ENCODE measurements at regions not wholly inside any gene's neighbourhood (a gene's known extent, or its start where the extent isn't known, plus 50 kb on each side); places are given as distances from the start of the nearest gene placed in this dataset.

DNA sequence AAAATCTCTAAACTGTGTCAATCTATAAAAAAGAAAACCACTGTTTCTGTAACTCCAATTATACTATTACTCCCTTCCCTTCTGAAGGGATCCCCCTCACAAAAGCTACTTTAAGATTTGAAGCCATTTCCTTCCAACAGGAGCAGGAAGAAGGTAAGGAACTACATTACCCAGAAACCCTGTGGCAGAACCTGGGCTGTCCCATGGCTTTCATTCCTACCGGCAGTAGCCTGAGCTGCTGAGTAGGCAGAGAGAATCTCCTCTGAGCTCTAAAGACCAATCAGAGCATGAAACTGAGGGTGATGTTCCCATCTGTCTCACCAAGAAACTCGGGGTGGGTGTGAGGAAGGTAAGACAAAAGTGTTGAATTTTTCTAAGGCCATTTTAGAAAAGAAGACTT is 108.0 kb upstream of the LRFN2 start:
- FAIRE-seq, result peak; percentile 37
- no peak overlapping the region; the same call in 1 of the 2 replicates for H2AFZ ChIP-seq (ENCODE audit: low read depth, low read length)
- 0% methylated on average over 2 of the region's 2 CpGs for WGBS (ENCODE audit: insufficient coverage, low coverage, missing lambda C conversion rate)

DNA sequence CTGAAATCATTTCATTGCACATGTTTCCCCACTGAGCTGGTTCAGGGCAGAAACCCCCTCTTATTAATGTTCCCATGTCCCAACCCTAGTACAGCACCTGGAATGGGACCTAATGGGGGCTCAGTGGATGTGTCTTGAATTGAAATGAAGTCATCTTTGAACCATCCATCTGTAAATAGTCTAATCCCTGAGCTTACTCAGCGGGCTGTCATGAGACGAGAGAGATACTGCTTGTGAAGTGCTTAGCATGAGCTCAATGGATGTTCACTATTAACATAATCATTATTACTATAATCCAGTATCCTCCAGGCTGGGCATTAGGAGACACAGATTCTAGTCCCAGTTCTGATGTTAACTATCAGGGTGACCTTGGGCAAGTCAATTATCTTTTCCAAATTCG is 106.6 kb upstream of the LRFN2 start:
- TF ChIP-seq NUFIP1 (IDR thresholded peaks at IDR 0.05; ENCODE audit: partially characterized antibody) (no peak), PYGO2 (tag; IDR thresholded peaks at IDR 0.05) (no peak), LARP7 (IDR thresholded peaks at IDR 0.05) (no peak), PRMT5 (CRISPR knock-in tag; IDR thresholded peaks at IDR 0.05) (no peak), TGIF2 (CRISPR knock-in tag; IDR thresholded peaks at IDR 0.05) (no peak), ELF4 (CRISPR knock-in tag; IDR thresholded peaks at IDR 0.05) (no peak), ZNF121 (CRISPR knock-in tag; conservative IDR thresholded peaks at IDR 0.05) (no peak), ZSCAN29 (IDR thresholded peaks at IDR 0.05) (no peak), TARDBP (IDR thresholded peaks at IDR 0.05) (no peak), NR3C1 (CRISPR knock-in tag; IDR thresholded peaks at IDR 0.05) (no peak), ZC3H11A (IDR thresholded peaks at IDR 0.05; ENCODE audit: low read depth, low read length) (no peak), SREBF1 (IDR thresholded peaks at IDR 0.05; ENCODE audit: borderline replicate concordance, low read depth, low read length) (no peak)
- TF ChIP-seq, protein P1, sequence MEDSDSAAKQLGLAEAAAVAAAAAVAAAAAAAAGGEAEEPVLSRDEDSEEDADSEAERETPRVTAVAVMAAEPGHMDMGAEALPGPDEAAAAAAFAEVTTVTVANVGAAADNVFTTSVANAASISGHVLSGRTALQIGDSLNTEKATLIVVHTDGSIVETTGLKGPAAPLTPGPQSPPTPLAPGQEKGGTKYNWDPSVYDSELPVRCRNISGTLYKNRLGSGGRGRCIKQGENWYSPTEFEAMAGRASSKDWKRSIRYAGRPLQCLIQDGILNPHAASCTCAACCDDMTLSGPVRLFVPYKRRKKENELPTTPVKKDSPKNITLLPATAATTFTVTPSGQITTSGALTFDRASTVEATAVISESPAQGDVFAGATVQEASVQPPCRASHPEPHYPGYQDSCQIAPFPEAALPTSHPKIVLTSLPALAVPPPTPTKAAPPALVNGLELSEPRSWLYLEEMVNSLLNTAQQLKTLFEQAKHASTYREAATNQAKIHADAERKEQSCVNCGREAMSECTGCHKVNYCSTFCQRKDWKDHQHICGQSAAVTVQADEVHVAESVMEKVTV (CRISPR knock-in tag; IDR thresholded peaks at IDR 0.05), result no peak
- ChIA-PET CTCF (ENCODE audit: low intra/inter-chr PET ratio) (no interaction called here), POLR2A (interaction anchor here (0.6 kb wide), 3 partner anchors 581 to 664 kb away, joined by 3 to 4 read pairs (median 3); no protein-coding TSS in a partner anchor)
- Histone ChIP-seq H3K4me2 (ENCODE audit: insufficient read depth, low read length) (no peak overlapping the region), H3K27me3 (ENCODE audit: control insufficient read depth in 2 of 2, insufficient read depth in 2 of 2, low read length in 2 of 2) (peaks cover 5 to 25% of the 10 kb centered on the region in 2 experiments; a peak in 3 of 5 replicates), H3K27ac (ENCODE audit: extremely low read depth, low read depth, low read length) (no peak overlapping the region), H3K9me3 (replicated peaks; ENCODE audit: control insufficient read depth, insufficient read depth, low read depth, low read length) (no peaks in the 10 kb centered on the region), H4K20me1 (replicated peaks; ENCODE audit: control insufficient read depth, insufficient read depth, low read length) (no peaks in the 10 kb centered on the region), H3K9ac (ENCODE audit: insufficient read depth in 1 of 2, low read depth in 2 of 2, low read length in 2 of 2) (no peak overlapping the region), H3K36me3 (ENCODE audit: control insufficient read depth, insufficient read depth, low read length) (no peaks in the 10 kb centered on the region), H3K79me2 (ENCODE audit: control insufficient read depth, insufficient read depth, low read length) (no peaks in the 10 kb centered on the region), H3K4me1 (replicated peaks in 1 of 2; ENCODE audit: control insufficient read depth in 2 of 2, insufficient read depth in 2 of 2, low read length in 2 of 2) (0 out of 5 replicates have a peak, but pooled peaks cover 0 to 3% of the 10 kb centered on the region in 2 experiments), H3K4me3 (no peak overlapping the region), H3K9me1 (ENCODE audit: control insufficient read depth, insufficient read depth, low read length) (no peaks in the 10 kb centered on the region), H2AFZ (ENCODE audit: low read depth, low read length) (no peak overlapping the region)
- FAIRE-seq, result no peak
- in situ Hi-C loops (cut with MboI) (no loop called here), intact Hi-C loops (cut with micrococcal nuclease) (no loop called here)
- 0% methylated on average over 3 of the region's 3 CpGs for WGBS (ENCODE audit: insufficient coverage, low coverage, missing lambda C conversion rate)
- DNase-seq (ENCODE audit: extremely low read depth in 1 of 4, low spot score in 3 of 4), result no peak
- no TSS peak for BruUV-seq (replicated peaks)
- ATAC-seq, result no peak

More for the DNA sequence above, 108.0 kb upstream of the LRFN2 start:
- H4K20me1 ChIP-seq (replicated peaks; ENCODE audit: control insufficient read depth, insufficient read depth, low read length), result no peaks in the 10 kb centered on the region
- H3K9me1 ChIP-seq (ENCODE audit: control insufficient read depth, insufficient read depth, low read length), result no peaks in the 10 kb centered on the region
- ChIA-PET POLR2A (no interaction called here), CTCF (ENCODE audit: low intra/inter-chr PET ratio) (no interaction called here)
- no peak for DNase-seq (ENCODE audit: extremely low read depth in 1 of 4, low spot score in 3 of 4)
- TF ChIP-seq, protein P2, sequence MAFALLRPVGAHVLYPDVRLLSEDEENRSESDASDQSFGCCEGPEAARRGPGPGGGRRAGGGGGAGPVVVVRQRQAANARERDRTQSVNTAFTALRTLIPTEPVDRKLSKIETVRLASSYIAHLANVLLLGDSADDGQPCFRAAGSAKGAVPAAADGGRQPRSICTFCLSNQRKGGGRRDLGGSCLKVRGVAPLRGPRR (CRISPR knock-in tag; IDR thresholded peaks at IDR 0.05), result no peak
- TF ChIP-seq ZNF143 (CRISPR knock-in tag; IDR thresholded peaks at IDR 0.05), result peak; percentile 60
- TF ChIP-seq TBP (optimal IDR thresholded peaks at IDR 0.05; ENCODE audit: low read depth, low read length), result no peak
- peak; percentile 76 for TF ChIP-seq HCFC1 (IDR thresholded peaks at IDR 0.05; ENCODE audit: low read depth, low read length)
- TF ChIP-seq SIX5 (IDR thresholded peaks at IDR 0.05; ENCODE audit: borderline replicate concordance in 1 of 2, insufficient read depth in 1 of 2, low read depth in 1 of 2, low read length in 2 of 2), result peak in 1 of 2 experiments; percentile 14; a peak in 1 of 4 replicates
- no peak overlapping the region for H3K4me3 ChIP-seq
- H3K36me3 ChIP-seq (ENCODE audit: control insufficient read depth, insufficient read depth, low read length), result no peaks in the 10 kb centered on the region
- intact Hi-C loops (cut with micrococcal nuclease), result no loop called here
- H3K27ac ChIP-seq (ENCODE audit: extremely low read depth, low read depth, low read length), result no peak overlapping the region
- H3K4me1 ChIP-seq (replicated peaks in 1 of 2; ENCODE audit: control insufficient read depth in 2 of 2, insufficient read depth in 2 of 2, low read length in 2 of 2), result no peaks in the 10 kb centered on the region; a peak in 1 of 5 replicates
- no peak overlapping the region for H3K4me2 ChIP-seq (ENCODE audit: insufficient read depth, low read length)
- no peaks in the 10 kb centered on the region for H3K9me3 ChIP-seq (replicated peaks; ENCODE audit: control insufficient read depth, insufficient read depth, low read depth, low read length)
- H3K79me2 ChIP-seq (ENCODE audit: control insufficient read depth, insufficient read depth, low read length), result no peaks in the 10 kb centered on the region
- no TSS peak for BruUV-seq (replicated peaks)
- ATAC-seq, result peak; percentile 83
- peaks cover 5 to 27% of the 10 kb centered on the region in 2 experiments; a peak in 3 of 5 replicates for H3K27me3 ChIP-seq (ENCODE audit: control insufficient read depth in 2 of 2, insufficient read depth in 2 of 2, low read length in 2 of 2)
- H3K9ac ChIP-seq (ENCODE audit: insufficient read depth in 1 of 2, low read depth in 2 of 2, low read length in 2 of 2), result no peak overlapping the region
- in situ Hi-C loops (cut with MboI), result no loop called here
